ENCODE measurements at regions not wholly inside any gene's neighbourhood (a gene's known extent, or its start where the extent isn't known, plus 50 kb on each side); places are given as distances from the start of the nearest gene placed in this dataset.

DNA sequence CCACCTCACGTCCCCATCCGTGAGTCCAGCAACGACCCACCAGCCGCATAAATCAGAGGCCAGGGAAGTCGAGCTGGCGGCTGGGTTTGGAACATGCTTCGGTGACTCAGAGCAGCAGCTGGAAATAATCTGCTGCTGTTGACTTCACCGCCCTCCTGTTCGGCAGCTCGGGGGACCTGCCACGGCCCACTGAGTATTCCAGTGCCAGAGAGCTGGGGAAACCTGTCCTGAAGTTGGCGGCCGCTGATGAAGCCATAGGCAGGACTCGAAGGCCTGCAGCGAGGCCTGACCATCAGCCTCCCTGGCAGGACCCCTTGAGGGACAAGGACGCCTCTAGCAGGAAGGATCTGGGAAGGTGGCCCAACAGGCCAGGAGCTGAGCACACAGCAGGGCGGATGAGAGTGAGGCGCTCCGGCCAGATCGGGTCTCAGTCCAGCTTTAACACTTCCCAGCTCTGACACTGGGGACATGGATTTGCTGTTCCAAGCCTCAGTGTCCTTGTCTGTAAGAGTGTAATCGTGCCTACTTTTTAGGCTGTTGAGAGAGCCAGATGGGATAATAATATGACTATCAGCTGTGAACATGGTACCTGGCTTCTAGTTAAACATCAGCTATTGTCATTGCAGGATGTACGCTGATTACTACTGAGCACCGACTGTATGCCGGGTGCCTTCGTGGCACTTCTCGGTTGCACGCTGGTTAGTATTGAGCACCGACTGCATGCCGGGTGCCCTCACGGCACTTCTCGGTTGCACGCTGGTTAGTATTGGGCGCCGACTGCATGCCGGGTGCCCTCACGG, 50.4 kb upstream of the CIBAR2 start:
- H3K4me3 ChIP-seq (ENCODE audit: low read depth, low read length): no peak overlapping the region
- peak; percentile 84 for DNase-seq (ENCODE audit: low read depth)
- no peak for TF ChIP-seq CTCF (IDR thresholded peaks at IDR 0.05; ENCODE audit: insufficient read depth, low read length)

- TF ChIP-seq CTCF (IDR thresholded peaks at IDR 0.05; ENCODE audit: insufficient read depth, low read length): no peak
- no peak for DNase-seq (ENCODE audit: low read depth)
- H3K4me3 ChIP-seq (ENCODE audit: low read depth, low read length): no peak overlapping the region
Observed at GRCh38 chr16:85163278-85164112, 51.2 kb upstream of the CIBAR2 start.

- no peak for DNase-seq (ENCODE audit: low read depth)
- no peak overlapping the region for H3K4me3 ChIP-seq (ENCODE audit: low read depth, low read length)
- TF ChIP-seq CTCF (IDR thresholded peaks at IDR 0.05; ENCODE audit: insufficient read depth, low read length): no peak
Observed at GRCh38 chr16:85164431-85164830, 52.2 kb upstream of the CIBAR2 start.

- DNase-seq (ENCODE audit: low read depth): no peak
- no peak overlapping the region for H3K4me3 ChIP-seq (ENCODE audit: low read depth, low read length)
- TF ChIP-seq CTCF (IDR thresholded peaks at IDR 0.05; ENCODE audit: insufficient read depth, low read length): no peak
Observed at GRCh38 chr16:85164838-85165516, 52.7 kb upstream of the CIBAR2 start.

GRCh38 chr16:85165781-85166180, 53.5 kb upstream of the CIBAR2 start:
- no peak overlapping the region for H3K4me3 ChIP-seq (ENCODE audit: low read depth, low read length)
- TF ChIP-seq CTCF (IDR thresholded peaks at IDR 0.05; ENCODE audit: insufficient read depth, low read length): no peak
- no peak for DNase-seq (ENCODE audit: low read depth)

DNA sequence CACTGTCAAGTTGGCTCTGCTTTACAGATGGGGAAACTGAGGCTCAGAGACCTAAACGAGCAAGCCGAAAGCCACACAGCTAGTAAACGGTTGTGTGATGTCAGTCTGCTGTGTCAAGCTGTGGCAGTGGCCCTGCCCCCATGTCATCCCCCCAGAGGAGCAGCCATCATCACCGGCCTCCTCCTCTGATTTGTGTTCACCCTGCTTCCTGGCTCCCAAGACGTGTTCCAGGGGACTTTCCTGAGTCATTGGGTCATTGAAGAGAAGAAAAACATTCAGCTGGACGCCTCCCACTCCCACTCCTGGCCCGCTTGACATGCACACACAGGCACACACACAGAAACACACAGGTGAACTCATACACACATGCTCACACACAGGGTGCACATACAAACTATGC, 54.0 kb upstream of the CIBAR2 start:
- no peak for TF ChIP-seq CTCF (IDR thresholded peaks at IDR 0.05; ENCODE audit: insufficient read depth, low read length)
- DNase-seq (ENCODE audit: low read depth): no peak
- H3K4me3 ChIP-seq (ENCODE audit: low read depth, low read length): no peak overlapping the region

Data from fibroblast of the aortic adventitia (primary cell).